GM19452 (cell line): ENCODE measurements at regions not wholly inside any gene's neighbourhood (a gene's known extent, or its start where the extent isn't known, plus 50 kb on each side); places are given as distances from the start of the nearest gene placed in this dataset.

ENCODE experiments used
- ATAC-seq: cut with Tn5 transposase; IDR thresholded peaks from one replicate; pipeline ENCODE4 v1.9.1; 2021; ENCODE audit not compliant: unreplicated experiment

DNA sequence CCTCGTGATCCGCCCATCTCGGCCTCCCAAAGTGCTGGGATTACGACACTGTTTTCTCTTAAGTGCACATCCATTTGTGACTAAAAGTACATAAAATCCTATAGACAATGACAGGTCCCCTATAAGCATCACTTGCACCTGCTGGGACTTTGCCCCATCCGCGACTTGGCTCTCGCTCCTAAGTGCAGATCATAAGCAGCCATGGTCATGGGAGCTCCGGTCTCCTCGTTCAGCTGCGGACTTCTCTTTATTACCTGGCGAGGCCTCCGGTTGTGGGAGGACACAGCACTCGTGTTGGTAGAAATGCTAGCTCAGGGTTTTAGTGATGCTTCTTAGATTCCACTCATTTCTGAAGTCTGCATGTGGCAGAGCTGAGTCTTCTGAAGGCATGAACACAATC is 92.7 kb upstream of the ST6GAL2 start:
- no peak for ATAC-seq

- no peak for ATAC-seq
Observed at GRCh38 chr2:106981491-106981890, 95.5 kb upstream of the ST6GAL2 start.

DNA sequence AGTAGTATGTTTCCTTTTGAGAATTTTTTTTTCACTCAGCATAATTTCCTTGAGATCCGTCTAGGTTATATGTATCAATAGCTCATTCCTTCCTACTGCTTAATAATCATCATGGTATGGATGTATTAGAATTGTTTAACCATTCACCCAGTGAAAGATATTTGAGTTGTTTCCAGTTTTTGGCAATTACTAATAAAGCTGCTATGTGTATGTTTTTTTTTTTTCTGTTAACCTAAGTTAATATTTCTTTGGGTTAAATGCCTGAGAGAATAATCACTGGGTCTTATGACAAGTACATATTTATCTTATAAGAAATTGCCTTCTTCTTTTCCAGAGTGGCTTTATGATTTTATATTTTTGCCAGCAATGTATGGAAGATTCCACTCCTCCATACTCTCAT is 96.4 kb upstream of the ST6GAL2 start:
- no peak for ATAC-seq

DNA sequence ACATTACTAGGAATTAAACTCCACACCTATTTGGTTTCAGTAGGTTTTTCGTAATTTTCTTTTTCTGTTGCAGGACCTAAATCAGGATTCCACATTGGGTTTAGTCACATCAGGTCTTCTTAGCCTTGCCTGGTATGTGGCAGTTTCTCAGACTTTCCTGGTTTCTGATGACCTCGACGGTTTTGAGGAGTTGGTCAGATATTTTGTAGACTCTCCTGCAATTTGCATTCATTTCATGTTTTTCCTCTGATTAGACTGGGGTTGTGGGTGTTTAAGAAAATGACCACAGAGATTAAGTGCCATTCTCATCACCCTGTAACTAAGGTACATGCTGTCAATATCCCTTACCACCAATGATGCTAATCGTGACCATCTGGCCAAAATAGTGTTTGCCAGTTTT is 97.3 kb upstream of the ST6GAL2 start:
- ATAC-seq, result no peak

- ATAC-seq, result no peak
Observed at GRCh38 chr2:106988361-106988760, 102.4 kb upstream of the ST6GAL2 start.

- no peak for ATAC-seq
Observed at GRCh38 chr2:106990297-106990696, 104.3 kb upstream of the ST6GAL2 start.

DNA sequence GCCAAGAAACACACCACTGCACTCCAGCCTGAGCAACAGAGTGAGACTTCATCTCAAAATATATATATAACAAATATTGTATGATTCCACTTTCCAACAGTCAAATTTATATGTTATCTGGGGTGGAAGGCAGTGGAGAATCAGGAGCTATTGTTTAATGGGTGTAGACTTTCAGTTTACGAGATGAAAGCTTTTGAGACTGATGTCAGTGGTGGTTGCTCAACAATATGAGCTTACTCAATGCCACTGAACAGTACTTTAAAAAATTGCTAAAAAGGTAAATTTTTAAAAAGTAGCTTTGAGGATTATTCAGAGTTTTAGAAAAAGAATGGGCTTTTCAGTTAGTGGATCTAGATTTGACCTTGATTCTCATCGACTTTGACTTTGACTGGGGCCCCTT is 105.9 kb upstream of the ST6GAL2 start:
- ATAC-seq, result no peak

GRCh38 chr2:106995556-106995955 is 109.6 kb upstream of the ST6GAL2 start:
- no peak for ATAC-seq

DNA sequence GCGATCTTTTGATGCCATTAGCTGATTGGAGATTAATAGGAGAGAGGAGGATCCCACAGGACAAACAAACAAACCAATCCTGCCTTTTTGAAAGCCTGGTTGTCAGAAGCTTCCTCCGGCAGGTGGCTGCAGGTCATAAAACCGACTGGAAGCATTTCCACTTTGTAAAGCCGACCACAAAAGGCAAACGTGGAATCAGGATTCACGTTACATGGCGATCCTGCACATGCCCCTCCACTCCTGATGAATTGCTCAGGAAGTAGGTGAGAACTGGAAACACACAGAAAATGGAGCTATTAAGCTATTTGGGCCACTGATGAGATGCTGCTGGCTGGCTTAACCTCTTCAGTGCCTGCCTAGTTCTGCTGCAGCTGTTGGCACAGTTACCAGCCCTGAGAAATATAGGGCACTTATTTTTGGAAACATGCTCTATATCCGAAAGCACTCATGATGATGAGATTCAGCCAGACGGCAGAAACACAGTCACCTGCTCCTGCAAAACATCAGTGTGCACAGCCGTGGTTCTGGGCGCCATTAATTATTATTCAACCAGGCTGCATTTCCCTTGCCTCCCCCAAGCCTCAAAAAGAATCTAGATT is 110.3 kb upstream of the ST6GAL2 start:
- ATAC-seq, result no peak

DNA sequence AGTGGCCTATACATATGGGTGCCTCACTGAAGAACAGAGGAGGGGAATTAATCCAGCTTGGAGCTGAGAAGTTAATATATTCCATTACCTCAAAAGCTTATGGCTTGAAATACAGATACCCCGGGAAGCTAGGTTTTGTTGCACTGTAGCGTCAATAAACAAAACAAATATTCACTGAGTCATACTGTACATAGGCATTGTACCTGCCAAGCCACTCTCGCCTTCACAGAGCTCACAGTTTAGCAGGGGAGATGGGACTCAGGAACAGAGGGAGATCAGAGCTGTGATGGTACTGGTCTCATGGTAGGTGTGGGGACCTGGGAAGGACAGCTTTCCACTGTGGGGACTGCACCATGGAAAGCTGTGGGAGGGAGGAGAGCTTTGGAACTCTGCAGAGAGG is 111.2 kb upstream of the ST6GAL2 start:
- ATAC-seq, result no peak

DNA sequence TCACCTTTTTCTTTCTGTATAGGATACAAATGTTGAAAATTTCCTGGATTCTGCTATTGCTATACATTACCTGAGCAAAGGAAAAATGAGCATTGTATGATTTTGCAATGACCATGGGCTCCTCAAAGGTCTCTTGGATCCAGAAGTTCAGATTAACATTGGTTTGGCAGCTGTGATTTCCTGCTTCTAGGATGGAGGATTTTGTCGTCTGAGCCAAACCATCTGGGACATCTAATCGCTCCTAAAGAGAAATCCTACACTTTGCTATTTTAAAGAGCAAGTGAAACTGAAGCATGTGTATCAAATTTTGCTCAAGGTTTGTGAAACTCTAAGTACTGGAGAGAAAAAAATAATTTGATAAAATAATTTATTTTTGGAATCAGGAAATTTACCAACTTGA is 115.1 kb upstream of the ST6GAL2 start:
- no peak for ATAC-seq

GRCh38 chr2:107001551-107001950 is 115.6 kb upstream of the ST6GAL2 start:
- no peak for ATAC-seq

- no peak for ATAC-seq
Observed at GRCh38 chr2:107001964-107002696, 116.2 kb upstream of the ST6GAL2 start.

GRCh38 chr2:107002735-107003134 is 116.8 kb upstream of the ST6GAL2 start:
- ATAC-seq, result no peak

DNA sequence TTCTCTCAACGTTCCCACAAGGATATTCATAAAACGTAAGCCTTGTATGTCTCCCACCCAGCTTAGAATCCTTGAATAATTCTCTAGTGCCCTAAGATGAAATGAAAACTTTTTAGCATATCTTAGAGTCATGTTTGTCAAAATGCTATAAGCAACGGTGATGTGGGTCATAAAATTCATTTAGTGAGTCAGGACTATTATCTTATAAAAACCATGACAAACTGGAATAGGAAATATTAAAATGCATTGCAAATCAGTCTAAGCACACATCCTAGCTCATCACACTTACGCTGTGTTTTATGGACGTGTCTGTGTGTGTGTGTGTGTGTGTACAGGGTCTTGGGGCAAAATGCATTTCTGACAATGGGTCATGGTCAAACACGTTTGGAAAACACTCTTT is 119.9 kb upstream of the ST6GAL2 start:
- ATAC-seq, result no peak

- no peak for ATAC-seq
Observed at GRCh38 chr2:107006836-107007235, 120.9 kb upstream of the ST6GAL2 start.

DNA sequence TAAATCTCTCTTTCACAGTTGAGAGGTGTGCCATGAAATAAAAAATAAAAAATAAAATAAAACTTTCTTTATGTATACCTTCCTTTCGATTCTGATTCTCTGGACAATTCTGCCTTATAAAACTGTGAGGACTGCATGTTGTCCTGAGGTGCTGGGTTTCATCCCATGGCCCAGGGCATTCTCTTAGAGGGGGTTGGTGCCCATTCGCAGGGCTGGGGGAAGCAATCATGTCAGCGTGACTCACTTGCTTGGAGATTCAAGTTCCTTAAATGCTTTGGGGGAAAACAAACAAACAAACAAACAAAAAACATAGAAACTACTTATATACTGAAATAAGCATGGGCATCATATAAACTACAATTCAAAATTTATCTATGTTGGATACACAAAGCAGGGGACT is 122.0 kb upstream of the ST6GAL2 start:
- ATAC-seq, result no peak

DNA sequence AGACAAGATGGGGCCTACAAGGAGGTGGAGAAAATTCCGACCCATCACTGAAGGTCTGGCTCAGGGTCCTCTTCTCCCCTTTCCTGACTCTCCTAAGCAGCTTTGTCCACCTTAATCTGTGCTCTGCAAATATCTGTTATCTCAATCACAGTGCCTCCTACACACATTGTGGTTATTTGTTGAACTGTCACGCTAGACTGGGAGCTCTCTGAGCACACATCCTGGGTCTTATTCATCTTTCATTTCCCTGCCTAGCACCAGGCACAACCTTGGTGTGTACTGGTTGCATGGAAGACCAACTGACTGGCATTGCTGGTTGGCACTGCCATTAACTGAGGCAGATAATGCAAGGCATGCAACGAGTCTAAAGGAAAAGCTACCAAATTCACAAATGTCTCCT is 122.9 kb upstream of the ST6GAL2 start:
- no peak for ATAC-seq

DNA sequence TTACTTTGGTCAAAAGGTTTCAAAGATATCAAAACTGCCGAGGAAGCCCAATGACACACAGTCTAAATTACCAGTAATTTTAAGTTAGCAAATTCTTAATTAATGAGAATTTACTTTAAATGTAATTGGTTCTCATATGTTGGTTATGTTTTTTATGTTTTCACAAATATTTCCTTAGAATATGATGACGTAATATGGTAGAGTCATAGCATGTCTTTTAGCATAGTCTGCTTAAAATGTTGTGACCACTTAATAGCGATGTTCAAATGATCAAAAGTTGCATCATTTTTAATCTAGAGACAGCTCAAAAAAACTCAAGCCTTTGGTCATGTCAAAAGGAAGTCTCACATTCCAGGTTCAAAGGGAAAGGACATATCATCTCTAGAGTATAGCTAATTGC is 123.3 kb upstream of the ST6GAL2 start:
- ATAC-seq, result no peak

GRCh38 chr2:107012714-107013306 is 126.8 kb upstream of the ST6GAL2 start:
- ATAC-seq, result no peak

DNA sequence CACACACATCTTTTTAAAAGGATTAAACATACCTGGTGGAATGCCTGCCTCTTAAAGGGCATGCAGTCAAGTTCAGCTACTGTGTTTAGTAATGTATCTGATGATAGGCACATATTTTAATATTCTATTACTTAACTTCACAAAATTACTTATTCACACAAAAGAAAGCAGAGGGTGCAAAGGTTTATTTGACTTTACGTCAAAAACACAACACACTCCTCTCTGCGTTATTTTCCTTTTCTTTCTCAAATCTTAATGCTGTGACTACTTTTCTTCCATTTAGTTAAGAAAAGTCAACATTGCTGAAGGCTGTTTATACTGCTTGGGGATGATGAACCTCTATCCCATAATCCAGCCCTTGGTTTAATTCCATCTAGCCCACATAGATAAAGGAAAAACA is 127.9 kb upstream of the ST6GAL2 start:
- ATAC-seq, result no peak

DNA sequence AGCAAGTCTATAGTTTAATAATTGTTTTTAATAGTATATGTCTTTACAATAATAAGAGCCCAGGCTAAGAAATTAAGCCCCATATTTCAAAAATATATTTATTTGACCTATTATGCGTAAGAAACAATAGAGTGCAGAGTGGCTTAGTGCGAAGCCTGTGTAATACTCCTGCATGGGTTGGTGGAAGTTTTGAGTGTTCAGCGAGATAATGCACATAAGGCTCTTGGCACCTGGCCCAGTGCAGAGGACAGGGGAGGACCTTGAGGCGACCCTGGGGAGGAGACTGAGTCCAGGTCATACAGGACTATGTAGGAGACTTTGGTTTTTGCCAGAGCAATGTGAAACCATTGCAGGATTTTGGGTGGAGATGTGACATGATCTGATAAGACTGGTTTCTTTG is 132.4 kb upstream of the ST6GAL2 start:
- ATAC-seq, result no peak

DNA sequence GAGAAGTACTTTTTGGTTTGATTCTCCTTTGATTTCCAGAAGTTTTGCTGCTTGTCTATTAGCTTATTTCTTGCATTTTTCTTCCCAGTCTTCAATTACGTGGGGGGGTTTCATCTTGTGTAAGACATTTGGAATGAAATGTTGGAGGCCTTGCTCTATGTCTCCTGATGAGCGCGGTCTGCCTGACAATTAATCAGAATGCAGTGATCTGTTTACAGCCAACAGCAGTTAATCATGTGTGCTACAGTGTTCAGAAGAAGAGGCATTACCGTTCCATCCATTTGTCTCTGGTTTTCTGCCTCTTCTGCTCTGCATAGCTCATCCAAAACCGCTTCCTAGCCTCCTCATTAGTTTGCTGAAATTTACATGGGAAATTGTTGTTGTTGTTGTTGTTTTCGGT is 134.4 kb upstream of the ST6GAL2 start:
- no peak for ATAC-seq
